Ascending aorta (tissue), 2 donors: ENCODE measurements at regions not wholly inside any gene's neighbourhood (a gene's known extent, or its start where the extent isn't known, plus 50 kb on each side); places are given as distances from the start of the nearest gene placed in this dataset.

ENCODE experiments used
- DNase-seq, 2 donors: peaks; one replicate each; pipeline ENCODE4 v3.0.0-alpha.2; 2019; ENCODE audit warnings: low spot score in 2 of 2
- H3K27ac ChIP-seq, 2 donors: fragments of 200-600 bp; sonication (generic); one replicate each; pipeline ENCODE4 v1.5.1; 2016 to 2017; ENCODE audit warnings: mild to moderate bottlenecking in 1 of 2
- H3K27me3 ChIP-seq: fragments of 200-600 bp; sonication (generic); one replicate; pipeline ENCODE4 v1.5.1; 2017
- H3K36me3 ChIP-seq, 2 donors: fragments of 200-600 bp; sonication (generic); one replicate each; pipeline ENCODE4 v1.5.1; 2016
- H3K4me1 ChIP-seq, 2 donors: fragments of 200-600 bp; sonication (generic); one replicate each; pipeline ENCODE4 v1.5.1; 2016 to 2017; ENCODE audit warnings: mild to moderate bottlenecking in 1 of 2
- H3K4me3 ChIP-seq, 2 donors: fragments of 200-600 bp; sonication (generic); one replicate each; pipeline ENCODE4 v1.5.1; 2016 to 2017; ENCODE audit warnings: mild to moderate bottlenecking in 1 of 2
- H3K9me3 ChIP-seq, 2 donors: fragments of 200-600 bp; sonication (generic); one replicate each; pipeline ENCODE4 v1.5.1; 2016
- CTCF ChIP-seq, 3 experiments: fragments of 200-600 bp in 2 of 3; fragments of 450-650 bp in 1 of 3; sonication (generic) in 2 of 3; IDR thresholded peaks; one replicate each; pipeline ENCODE4 v1.5.1; 2016 to 2019; ENCODE audit warnings: antibody characterized with exemption in 3 of 3, mild to moderate bottlenecking in 1 of 3, moderate library complexity in 1 of 3
- intact Hi-C: fragments of 100-400 bp; cut with DNase I; formaldehyde crosslinking; loops from one replicate; pipeline ENCODE4 v1.15.1; 2023

- Histone ChIP-seq H3K36me3 (no peaks in the 10 kb centered on the region), H3K4me1 (peaks cover 0 to 2% of the 10 kb centered on the region in 2 donors), H3K9me3 (no peaks in the 10 kb centered on the region), H3K27me3 (no peaks in the 10 kb centered on the region), H3K4me3 (no peak overlapping the region), H3K27ac (no peak overlapping the region)
- no peak for TF ChIP-seq CTCF (IDR thresholded peaks at IDR 0.05)
- intact Hi-C loops = no loop called here
- no peak for DNase-seq
Observed at GRCh38 chr14:85474431-85474830, 55.5 kb upstream of the FLRT2 start.

- no peaks in the 10 kb centered on the region for H3K36me3 ChIP-seq
- intact Hi-C loops = no loop called here
- peaks cover 0 to 2% of the 10 kb centered on the region in 2 donors for H3K4me1 ChIP-seq
- no peak overlapping the region for H3K4me3 ChIP-seq
- H3K27me3 ChIP-seq = no peaks in the 10 kb centered on the region
- no peak overlapping the region for H3K27ac ChIP-seq
- no peak for TF ChIP-seq CTCF (IDR thresholded peaks at IDR 0.05)
- no peaks in the 10 kb centered on the region for H3K9me3 ChIP-seq
- no peak for DNase-seq
Observed at GRCh38 chr14:85475113-85475512, 54.8 kb upstream of the FLRT2 start.

GRCh38 chr14:85479306-85479705 is 50.6 kb upstream of the FLRT2 start:
- TF ChIP-seq CTCF (IDR thresholded peaks at IDR 0.05) = no peak
- Histone ChIP-seq H3K9me3 (no peaks in the 10 kb centered on the region), H3K4me1 (no peaks in the 10 kb centered on the region), H3K27me3 (no peaks in the 10 kb centered on the region), H3K36me3 (no peaks in the 10 kb centered on the region), H3K27ac (no peak overlapping the region), H3K4me3 (no peak overlapping the region)
- intact Hi-C loops = no loop called here
- no peak for DNase-seq

GRCh38 chr14:85479771-85480170 is 50.2 kb upstream of the FLRT2 start:
- Histone ChIP-seq H3K4me3 (no peak overlapping the region), H3K4me1 (no peaks in the 10 kb centered on the region), H3K27ac (no peak overlapping the region), H3K9me3 (no peaks in the 10 kb centered on the region), H3K36me3 (no peaks in the 10 kb centered on the region), H3K27me3 (no peaks in the 10 kb centered on the region)
- DNase-seq = no peak
- no peak for TF ChIP-seq CTCF (IDR thresholded peaks at IDR 0.05)
- intact Hi-C loops = no loop called here
